HG03139 (cell line): ENCODE measurements at regions not wholly inside any gene's neighbourhood (a gene's known extent, or its start where the extent isn't known, plus 50 kb on each side); places are given as distances from the start of the nearest gene placed in this dataset.
"Not testable (repeated sequence)": the region's sequence is repeated elsewhere in the genome, so short reads cannot be mapped to it uniquely, and the experiment has no call there.

Experiments
- ATAC-seq: cut with Tn5 transposase; IDR thresholded peaks from one replicate; pipeline ENCODE4 v1.9.1; 2021; ENCODE audit not compliant: unreplicated experiment

DNA sequence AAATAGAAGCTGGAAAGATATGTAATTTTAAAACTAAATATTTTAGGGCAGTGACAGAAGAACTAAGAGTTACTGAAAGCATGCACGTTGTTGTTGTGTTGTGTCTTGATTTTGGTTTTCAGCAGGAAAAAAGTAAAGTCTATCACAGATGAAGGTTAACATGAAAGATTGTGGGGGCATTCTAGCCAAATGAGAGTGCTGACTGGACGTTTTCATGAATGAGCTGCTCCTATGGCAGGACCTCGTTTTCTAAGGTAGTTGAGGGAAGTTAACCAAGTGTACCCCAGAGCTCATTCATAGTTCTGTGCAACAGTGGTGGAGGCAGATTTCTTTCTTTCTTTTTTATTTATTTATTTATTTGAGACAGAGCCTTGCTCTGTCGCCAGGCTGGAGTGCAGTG is 194.6 kb upstream of the IRS2 start:
- ATAC-seq: no peak

DNA sequence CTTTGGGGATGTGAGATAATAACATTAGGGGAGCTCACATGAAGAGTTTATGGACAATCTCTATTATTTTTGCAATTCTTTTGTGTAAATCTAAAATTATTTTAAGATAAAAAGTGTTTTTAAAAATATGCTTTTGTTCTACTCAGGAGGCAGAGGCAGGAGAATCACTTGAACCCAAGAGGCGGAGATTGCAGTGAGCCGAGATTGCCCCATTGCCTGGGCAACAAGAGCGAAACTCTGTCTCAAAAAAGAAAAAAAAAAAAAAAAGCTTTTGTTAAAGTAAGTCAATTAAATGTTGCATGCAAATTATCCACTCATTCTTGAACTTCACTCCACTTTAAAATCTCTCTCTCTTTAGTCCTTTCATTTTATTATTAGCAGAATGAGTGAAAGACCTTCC is 193.3 kb upstream of the IRS2 start:
- ATAC-seq: not testable (repeated sequence)

DNA sequence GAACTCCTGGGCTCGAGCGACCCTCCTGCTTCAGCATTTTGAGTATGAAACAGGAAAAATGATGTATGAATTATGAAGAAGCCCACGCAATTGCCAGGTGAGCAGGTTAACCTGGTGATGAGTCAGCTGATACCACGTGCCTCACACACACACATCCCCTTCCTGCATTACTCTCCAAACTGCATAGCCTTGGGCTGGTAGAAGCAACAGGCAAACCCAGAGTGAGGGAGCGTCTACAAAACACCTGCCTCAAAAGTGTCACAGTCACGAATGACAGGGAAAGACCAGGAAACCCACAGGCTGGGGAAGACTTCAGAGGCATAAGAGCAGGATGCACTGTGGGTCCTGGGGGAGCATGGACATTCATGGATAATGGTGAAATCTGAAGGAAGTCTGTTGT is 192.8 kb upstream of the IRS2 start:
- no peak for ATAC-seq

- ATAC-seq: no peak
Observed at GRCh38 chr13:109977212-109977968, 191.0 kb upstream of the IRS2 start.

DNA sequence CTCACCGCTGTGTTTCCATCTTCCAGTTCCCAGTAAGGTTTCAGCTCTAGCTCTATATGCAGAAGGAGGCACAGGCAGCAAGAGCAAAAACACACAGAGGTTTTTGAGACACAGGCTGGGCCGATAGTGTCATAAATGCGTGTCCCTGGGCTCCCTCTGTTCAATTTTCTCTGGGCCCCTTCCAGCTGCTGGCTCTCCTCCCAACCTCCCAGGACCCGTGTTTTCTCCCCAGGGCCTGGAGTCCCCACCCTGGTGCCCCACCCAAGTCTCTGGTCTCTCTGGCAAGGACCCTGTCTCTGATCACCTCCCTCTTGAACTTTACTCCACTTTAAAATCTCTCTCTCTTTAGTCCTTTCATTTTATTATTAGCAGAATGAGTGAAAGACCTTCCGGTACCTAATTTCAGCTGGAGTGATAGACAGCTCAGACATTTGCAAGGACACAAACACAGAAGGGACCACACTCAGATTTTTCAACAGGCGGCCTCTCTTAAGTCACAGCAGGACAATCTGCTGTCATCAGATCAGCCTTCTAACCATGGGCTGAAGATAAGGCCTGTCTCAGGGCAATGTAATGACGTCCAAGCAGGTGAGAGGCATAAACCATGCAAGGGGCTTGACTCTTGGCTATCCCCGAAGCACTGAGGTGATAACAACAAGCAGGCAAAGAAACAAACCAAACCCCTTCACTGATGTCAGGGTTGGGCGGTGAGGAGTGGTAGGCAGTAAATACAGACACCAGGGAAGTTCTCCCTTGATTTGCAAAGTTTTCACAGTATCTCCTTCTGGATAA is 190.0 kb upstream of the IRS2 start:
- ATAC-seq: no peak

DNA sequence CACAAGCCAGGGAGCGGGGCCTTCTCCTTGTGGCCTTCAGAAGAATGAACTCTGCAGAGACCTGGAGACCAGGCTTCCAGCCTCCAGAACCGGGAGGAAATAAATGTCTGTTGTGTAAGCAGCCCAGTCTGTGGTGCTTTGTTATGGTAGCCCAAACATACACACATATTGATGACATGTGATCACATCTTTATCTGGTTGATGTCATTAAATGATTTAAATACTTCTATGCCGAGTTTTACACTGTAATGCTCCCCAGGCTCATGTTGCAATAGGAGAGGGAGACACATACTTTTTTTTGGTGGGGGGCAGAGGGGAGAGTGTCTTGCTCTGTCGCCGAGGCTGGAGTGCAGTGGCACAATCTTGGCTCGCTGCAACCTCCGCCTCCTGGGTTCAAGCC is 188.0 kb upstream of the IRS2 start:
- no peak for ATAC-seq

GRCh38 chr13:109973279-109973678 is 186.9 kb upstream of the IRS2 start:
- ATAC-seq: no peak

DNA sequence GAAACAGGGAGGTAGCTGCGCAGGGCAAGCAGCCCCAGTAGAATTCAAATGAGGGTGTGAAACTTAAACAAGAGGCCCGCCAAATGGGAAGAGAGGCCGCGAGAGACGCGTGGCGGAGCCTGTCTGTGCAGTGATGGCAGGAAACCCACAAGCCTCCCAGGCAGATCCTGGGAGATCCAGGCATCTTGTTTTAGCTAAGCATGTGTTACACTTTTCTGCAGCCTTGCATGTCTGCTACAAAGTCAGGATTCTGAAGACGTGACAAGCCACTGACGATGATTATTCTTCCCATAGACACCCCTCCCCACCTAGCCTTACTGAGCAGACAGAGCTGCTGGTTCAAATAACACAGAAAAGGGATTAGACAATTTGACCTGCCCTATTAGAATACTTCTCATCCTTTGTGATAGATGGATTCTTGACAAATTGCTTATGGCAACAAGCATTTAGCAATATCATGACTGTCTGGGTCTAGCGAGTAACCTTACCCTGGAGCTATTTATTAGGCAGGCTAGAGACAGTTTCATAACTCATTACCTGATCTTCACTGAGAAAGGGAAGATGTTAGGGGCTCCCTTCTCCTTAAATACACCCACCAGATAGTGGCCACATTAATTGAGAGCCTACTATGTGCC is 185.2 kb upstream of the IRS2 start:
- no peak for ATAC-seq

DNA sequence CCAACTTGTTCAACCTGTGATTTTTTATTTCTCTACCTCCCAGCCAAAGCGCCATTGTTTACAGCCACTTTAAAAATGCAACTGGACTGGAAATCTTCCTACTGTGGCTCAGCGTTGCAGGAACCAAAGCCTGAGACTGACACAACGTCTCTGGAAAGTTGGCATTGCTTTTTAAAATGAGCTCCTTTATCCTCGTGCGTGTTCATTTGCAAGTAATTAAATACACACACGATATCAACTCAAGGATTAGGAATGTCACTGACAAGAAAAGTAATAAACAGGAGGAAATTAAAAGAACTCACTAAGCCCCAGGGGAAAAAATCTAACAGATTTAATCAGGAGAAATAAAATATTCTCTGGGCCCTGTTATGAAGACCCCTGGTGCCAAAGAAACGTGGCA is 184.6 kb upstream of the IRS2 start:
- no peak for ATAC-seq

DNA sequence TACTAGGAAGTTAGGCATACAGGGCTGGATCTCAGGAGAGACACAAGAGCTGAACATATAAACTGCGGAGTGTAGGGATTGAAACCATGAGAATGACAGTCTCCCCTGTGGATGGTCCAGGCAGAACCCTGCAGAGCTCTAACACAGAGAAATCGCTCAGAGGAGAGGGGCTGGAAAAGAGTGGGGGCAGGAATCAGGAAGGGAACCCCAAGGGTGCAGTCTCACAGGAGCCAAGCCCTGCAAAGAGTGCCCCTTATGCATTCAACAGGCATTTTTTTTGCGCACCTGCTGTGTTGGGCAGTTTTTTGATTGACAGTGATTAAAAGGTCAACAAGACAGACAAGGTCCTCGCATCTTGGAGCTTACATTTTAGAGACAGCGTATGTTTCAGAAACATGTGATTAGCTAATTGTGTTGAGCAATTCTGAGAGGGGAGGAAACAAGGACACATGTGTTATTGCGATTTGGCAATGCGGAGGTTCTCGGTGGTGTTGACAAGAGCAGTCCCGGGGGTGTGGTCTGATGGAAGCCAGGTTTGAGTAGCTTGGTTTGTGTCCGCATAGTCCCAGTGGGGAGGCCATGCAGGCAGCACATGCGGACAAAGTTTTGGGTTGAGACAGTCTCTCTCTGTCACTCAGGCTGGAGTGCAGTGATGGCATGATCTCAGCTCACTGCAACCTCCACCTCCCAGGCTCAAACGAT is 182.6 kb upstream of the IRS2 start:
- no peak for ATAC-seq

DNA sequence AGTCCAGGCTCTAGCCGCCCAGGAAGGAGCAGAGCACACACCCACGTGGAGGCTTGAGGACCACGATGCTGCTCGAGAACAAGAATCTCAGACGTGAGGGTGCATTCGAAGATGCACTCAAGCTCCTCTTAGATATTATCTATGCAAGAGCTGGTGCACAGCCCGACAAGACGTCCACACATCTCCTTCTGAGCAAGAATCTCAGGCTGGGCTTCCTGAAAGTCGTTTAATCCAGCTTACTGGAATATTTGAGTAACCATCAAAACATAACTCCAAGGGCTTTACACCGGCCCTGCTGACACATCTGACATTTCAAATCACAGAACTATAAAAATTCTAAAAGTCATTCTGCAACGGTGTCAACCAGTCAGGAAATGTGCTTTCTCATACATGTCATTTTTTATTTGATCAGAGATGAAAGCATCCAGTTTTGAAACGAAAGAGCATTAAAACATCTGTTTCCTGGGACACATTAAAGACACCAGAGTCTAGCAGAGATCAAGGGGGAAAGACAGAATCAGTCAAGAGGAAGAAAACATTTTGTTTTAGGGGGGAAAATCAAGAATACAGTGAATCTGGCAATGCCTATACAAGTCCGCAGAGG is 177.7 kb upstream of the IRS2 start:
- no peak for ATAC-seq

DNA sequence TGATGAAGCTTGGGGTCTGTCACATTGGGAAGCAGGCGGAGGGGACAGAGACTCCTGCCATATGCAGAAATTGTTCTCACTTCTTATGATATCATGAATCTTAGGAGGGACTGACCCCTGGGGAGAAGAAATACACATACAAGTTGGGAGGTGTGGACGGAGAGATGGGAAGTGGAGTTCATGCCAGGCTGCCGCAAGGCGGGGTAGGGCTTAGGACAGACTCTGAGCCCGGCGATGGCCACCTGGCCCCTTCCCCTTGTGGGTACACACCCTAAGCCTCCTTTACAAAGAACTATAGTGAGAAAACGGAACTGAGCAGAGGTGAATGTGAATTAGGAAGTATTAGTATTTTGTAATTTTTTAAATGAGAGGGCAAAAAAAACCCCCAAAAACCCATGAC is 177.0 kb upstream of the IRS2 start:
- no peak for ATAC-seq

GRCh38 chr13:109959903-109960302 is 173.5 kb upstream of the IRS2 start:
- no peak for ATAC-seq

- ATAC-seq: no peak
Observed at GRCh38 chr13:109957875-109958274, 171.5 kb upstream of the IRS2 start.

- ATAC-seq: no peak
Observed at GRCh38 chr13:109955598-109955997, 169.2 kb upstream of the IRS2 start.

DNA sequence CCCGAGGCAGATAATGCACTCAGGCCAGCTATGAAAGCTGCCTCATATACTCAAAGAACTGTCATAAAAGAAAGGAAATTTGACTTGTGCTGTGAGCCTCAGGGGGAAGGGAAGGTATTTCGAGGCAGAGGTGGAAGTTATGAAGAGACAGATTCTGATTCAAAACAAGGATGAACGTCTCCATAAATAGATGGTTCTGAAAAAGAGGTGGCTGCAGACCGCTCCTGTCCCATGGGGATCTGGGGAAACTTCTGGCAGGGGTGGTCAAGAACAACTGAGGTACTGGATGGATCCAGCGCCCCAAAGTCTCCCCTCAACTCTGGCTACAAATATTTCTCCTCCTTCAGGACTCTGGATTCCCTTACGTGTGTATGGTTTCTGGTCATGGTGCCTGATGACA is 168.1 kb upstream of the IRS2 start:
- ATAC-seq: no peak

- ATAC-seq: no peak
Observed at GRCh38 chr13:109951491-109951890, 165.1 kb upstream of the IRS2 start.

DNA sequence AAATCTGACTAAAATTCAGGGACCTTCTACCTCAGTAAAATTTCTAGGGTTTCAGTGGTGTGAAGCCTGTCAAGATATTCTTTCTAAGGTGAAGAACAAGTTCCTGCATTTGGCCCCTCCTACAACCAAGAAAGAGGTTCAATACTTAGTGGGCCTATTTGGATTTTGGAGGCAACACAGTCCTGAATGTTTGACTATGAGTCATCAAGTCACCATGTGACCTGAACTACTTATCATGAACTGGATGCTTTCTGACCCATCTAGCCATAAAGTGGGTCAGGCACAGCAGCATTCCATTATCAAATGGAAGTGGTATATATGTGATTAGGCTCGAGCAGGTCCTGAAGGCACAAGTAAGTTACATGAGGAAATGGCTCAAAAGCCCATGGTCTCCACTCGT is 163.0 kb upstream of the IRS2 start:
- ATAC-seq: no peak

- ATAC-seq: no peak
Observed at GRCh38 chr13:109947006-109947405, 160.6 kb upstream of the IRS2 start.

DNA sequence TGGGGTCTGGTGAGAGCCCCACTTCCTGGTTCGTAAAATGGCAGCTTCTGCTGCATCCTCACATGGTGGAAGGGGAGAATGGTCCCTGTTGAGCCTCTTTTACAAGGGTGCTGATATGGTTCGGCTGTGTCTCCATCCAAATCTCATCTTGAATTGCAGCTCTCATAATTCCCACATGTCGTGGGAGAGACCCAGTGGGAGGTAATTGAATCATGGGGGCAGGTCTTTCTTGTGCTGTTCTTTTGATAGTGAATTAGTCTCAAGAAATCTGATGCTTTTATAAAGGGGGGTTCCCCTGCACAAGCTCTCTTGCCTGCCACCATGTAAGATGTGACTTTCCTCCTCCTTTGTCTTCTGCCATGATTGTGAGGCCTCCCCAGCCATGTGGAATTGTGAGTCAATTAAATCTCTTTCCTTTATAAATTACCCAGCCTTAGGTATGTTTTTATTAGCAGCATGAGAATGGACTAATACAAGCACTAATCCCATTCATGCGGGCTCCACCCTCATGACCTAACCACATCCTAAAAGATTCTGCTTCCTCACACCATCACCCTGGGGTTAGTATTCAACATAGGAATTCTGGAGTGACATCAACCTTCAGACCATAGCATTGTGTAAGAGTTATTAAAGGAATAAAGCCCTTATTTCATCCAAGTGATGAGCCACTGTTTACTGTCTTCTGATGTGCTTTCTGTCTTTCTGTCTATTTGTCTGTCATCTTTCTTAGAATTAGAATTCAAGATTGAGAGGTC is 159.0 kb upstream of the IRS2 start:
- no peak for ATAC-seq
